Epidermal melanocyte (primary cell): ENCODE measurements at regions not wholly inside any gene's neighbourhood (a gene's known extent, or its start where the extent isn't known, plus 50 kb on each side); places are given as distances from the start of the nearest gene placed in this dataset.

ENCODE experiments used
- DNase-seq: peaks from one replicate; pipeline ENCODE4 v3.0.0; 2011; ENCODE audit warnings: low spot score; ENCODE audit not compliant: insufficient read length

DNA sequence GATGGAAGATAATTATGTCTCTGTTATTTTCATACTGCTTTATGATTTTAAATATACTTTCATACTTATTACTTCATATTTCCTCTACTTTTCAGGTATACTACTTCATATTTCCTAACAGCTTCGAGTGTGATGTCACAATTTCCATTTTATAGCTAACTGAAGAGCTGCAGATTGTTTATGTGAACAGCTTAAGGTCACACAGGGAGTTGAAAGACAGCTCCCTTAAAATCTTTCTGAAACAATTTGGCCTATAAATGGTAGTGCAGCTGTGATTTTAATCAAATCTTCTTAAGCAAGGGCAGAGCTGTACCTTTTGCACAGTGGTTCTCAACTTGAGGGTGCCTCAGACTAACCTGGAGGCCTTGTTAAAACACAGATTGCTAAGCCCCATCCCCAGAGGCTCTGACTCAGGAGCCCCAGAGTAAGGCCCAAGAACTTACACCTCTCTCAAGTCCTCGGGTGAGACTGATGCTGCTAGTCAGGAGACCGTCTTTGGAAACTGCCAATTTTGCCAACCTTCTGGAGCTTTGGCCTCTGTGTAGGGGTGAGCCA, 347.0 kb upstream of the HSF2 start:
- DNase-seq, result no peak

DNA sequence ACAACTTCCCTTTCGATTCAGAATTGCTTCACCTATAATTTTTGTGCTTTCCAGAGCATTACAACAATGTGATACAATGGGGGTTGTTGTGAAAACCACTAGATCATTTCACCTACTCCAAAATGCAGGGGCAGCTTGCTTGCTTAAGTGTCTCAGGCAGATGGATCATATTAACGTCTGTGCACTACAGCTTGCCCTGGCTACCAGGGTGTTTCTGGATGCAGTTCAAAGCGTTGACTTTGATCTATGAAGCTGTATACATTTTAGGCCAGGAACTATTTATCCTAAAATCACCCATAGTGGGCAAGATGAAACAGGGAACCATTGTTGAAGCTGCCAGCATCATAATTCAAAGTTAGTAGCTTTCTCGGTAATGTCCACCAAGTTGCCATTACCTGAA, 339.5 kb upstream of the HSF2 start:
- DNase-seq, result no peak

GRCh38 chr6:122061855-122062254, 337.6 kb upstream of the HSF2 start:
- DNase-seq, result no peak

GRCh38 chr6:122063076-122063475, 336.4 kb upstream of the HSF2 start:
- no peak for DNase-seq

- no peak for DNase-seq
Measured at GRCh38 chr6:122063761-122064160, 335.7 kb upstream of the HSF2 start.

DNA sequence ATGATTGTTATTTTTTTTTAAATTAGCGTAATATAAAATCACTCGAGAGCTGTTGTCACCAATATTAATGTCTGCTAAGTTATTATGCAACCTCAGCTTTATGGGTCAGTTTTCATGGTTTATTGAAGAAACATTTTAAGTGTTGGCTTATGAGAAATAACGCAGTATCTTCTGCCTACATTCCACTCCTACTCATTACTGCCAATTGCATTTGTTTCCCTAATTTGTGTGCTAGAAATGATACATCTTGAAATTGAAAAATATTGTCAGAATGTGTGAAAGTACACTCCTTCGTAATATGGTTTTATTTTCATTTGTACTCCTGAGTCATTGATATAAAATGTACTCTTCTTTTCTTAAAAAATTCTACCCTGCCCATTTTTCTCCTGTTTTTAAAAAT, 333.3 kb upstream of the HSF2 start:
- DNase-seq, result no peak

DNA sequence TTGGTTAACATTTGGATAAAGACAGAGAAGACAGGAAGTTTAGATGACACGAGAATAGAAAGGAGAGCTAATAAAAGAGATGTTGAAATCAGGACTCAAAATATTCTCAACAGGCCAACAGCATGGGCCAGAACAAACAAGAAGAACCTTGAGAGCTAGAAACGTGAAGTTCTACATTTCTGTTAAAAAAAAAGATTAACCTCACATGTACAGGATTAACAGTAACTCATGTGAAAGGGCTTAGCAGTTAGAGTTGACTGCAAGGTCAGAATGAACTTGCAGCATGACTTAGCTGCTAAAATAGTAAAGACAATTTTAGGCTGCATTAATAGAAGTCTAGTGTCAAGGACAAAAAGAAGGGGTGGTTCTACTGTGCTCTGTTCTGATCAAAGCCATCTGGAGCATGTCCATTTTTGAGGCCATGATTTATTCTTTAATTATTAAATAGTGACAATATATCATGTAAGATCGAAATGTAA, 331.1 kb upstream of the HSF2 start:
- peak; percentile 19 for DNase-seq

GRCh38 chr6:122069932-122070331, 329.5 kb upstream of the HSF2 start:
- no peak for DNase-seq

GRCh38 chr6:122072014-122072647, 327.3 kb upstream of the HSF2 start:
- DNase-seq, result no peak

DNA sequence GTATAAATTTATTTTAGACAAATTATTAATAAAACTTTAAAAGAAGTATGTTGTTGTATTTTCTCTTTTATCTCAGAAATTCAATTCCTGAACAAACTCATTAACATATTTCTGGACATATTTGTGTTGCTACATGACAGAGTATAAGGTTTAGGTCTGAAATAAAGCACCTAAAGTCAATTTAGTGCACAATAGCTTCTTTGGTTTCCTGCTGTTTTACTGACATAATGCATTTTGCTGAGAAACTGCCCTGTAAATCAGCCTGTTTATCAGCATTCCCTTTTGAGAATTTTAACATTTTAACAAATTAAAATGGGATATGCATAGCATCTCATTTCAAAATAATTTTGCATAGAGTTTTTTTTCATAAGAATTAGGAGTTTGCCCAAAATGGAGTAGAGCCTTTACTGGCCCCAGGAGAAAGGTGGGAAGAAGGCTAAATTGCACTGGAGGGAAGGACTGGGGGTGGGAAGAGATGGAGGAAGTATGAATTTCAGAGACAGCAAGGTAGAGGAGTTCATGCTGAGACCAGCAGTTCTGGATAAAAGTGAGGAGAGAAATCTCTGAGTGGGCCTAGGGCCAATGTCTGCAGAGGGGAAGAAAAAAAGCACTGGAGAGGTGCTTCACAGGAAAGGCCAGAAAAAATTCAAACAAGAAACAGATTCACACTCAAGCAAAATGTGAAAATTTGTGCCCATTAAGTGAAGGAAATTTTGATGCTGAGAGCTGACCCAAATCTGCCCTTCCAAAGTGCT, 324.2 kb upstream of the HSF2 start:
- DNase-seq, result no peak

DNA sequence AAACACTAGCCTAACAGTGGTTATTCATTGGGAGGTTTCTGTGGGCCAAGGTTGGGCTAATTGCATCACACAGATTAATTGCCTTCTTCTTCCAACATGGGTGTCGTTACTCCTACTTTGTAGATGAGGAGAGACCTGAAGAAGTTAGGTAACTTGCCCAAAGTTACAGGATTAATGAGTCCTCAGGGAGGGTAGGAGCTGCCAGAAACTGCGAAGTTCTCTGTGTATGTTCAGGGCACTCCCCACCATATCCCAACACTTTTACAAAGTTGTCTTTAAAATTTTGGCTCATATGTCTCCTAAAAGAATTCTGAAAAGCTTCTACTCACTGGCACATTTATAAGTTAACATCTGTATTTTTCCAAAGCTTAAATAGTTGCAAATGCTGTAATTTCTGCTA, 323.5 kb upstream of the HSF2 start:
- DNase-seq, result no peak

DNA sequence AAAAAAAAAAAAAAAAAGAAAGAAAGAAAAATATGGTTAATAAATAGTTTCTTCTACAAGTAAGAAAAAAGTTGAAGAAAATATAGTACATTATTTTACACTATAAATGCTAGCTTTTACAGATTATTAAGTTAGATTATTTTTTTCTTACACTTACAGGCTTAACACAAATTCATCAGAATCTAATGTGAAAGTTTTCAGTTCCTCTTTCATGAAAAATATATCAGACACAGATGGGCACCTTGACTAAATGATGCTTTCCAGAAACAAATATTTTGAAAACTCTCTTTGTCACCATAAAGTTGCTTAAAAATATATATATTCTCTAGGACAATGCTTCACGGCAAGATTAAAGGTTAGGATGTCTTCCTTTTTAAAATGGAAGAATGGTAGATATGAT, 321.8 kb upstream of the HSF2 start:
- DNase-seq, result no peak

GRCh38 chr6:122078481-122078880, 321.0 kb upstream of the HSF2 start:
- DNase-seq, result no peak

GRCh38 chr6:122079916-122080315, 319.5 kb upstream of the HSF2 start:
- DNase-seq, result no peak

- DNase-seq, result no peak
Measured at GRCh38 chr6:122081921-122082320, 317.5 kb upstream of the HSF2 start.

DNA sequence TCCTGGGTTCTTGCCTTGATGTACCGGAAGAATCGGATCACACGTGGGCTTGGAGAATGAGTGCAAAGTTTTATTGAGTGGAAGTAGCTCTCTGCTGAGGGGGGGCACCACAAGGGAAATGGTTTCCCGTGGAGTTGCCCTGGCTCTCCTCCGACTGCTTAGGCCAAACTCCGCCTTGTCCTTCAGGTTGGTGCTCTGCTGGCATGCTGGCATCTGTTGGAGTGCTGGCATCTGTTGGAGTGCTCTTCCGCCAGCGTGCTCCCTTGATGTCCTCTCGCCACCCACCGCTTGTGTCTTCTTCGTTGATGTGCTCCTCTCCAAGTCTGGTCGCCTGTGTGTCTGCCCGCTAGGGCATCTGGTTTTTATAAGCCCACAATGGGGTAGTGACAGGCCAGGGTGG, 317.1 kb upstream of the HSF2 start:
- DNase-seq, result no peak

GRCh38 chr6:122092366-122092765, 307.1 kb upstream of the HSF2 start:
- DNase-seq, result no peak

- no peak for DNase-seq
Measured at GRCh38 chr6:122098201-122098678, 301.2 kb upstream of the HSF2 start.

DNA sequence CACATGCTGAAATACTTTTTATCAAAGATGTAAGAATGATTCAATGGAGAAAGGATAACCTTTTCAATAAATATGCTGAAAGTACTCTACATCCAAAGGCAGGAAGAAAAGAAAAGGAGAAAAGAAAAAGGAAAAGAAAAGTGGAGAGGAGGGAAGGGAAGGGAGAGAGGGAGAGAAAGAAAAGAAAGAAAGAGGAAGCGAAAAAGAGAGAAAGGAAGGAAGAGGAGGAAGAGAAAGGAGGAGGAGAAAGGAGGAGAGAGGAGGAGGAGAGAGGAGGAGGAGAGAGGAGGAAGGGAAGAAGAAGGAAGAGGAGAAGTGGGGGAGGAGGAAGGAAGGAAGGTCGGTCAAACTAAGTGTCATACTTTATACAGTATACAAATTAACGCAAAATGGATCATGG, 297.4 kb upstream of the HSF2 start:
- DNase-seq, result no peak

GRCh38 chr6:122107256-122107852, 292.1 kb upstream of the HSF2 start:
- no peak for DNase-seq

- DNase-seq, result no peak
Measured at GRCh38 chr6:122109075-122109474, 290.4 kb upstream of the HSF2 start.

DNA sequence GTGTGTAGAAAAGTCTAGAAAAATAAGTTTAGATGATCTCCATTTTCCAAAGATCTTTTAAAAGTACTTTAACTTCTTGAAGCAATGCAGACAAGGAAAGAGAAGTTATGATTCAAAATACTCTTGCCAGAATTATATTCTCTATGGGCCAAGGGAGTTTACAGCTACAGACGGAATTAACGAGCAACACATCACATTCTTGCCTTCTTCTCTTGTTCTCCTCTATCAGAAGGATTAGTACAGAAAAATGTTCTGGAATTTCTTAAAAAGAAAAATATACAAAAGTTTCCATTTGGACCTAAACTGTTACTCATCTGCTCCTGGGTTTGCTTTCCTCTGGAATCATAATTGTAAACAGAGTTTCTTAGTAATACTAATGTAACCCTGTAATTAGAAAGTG, 284.7 kb upstream of the HSF2 start:
- DNase-seq, result no peak
